NOMO-1 treated with DMSO at 0.1 percent for 48 hours (cell line): ENCODE measurements at regions not wholly inside any gene's neighbourhood (a gene's known extent, or its start where the extent isn't known, plus 50 kb on each side); places are given as distances from the start of the nearest gene placed in this dataset.
A peak's percentile ranks its signal among the peaks of the same experiment; 100 is the strongest.

Experiments
- DNase-seq: peaks from one replicate; lab custom pipeline; 2025; ENCODE audit not compliant: unreplicated experiment; lab: John Stamatoyannopoulos, UW

DNA sequence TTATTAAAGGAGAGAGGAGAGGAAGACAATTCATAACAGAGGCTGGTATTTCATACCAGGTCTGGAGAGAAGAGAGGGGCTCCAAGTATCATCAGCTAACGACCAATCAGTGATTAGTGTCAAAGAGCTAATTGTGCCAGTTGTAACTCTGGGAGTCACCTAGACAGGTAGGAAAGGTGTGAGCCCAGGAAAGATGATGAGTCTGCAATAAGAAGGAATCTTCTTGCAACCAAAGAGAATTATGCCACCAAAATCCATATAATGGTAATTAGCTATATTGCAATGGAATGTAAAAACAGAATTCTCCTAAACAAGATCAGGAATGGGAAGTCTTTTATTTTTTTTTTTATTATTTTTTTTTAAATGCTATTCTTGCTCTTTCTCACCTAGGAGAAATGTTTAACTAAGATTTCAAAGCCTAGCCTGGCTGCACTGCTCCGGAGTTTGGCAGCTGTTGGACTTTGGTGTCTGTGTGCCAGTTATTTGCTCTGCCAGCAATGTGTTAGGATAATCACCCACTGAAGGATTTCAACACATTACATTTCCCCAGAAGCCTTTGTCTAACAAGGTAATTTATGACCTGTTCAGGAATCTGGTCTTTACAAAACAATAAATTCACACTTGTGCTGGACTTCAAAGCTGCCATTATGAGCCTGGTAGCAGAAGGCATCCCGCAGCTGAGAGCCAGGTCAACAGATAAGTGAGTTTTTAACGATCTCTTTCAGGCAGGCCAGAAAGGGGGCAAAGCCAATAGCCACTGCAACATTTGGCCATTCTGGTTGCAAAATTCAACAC is 89.4 kb downstream of the FOXB1 start:
- DNase-seq, result no peak

DNA sequence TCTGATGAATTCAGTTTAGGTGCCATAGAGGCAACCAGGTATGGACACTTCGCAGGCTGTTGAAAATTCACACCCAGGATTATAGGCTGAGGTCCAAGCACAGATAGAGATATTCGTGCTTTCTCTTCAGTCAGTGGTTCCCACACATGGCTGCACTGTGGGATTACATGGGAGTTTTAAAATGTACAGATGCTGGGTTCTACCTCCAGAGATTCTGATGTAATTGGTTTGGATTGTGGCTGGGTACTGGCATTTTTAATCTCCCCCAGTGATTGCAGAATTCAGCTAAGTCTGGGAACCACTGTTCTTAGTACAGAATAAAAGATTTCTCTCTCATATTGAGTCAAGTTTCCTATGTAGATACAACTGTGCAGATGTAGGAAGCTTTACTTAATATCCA is 91.6 kb downstream of the FOXB1 start:
- no peak for DNase-seq

DNA sequence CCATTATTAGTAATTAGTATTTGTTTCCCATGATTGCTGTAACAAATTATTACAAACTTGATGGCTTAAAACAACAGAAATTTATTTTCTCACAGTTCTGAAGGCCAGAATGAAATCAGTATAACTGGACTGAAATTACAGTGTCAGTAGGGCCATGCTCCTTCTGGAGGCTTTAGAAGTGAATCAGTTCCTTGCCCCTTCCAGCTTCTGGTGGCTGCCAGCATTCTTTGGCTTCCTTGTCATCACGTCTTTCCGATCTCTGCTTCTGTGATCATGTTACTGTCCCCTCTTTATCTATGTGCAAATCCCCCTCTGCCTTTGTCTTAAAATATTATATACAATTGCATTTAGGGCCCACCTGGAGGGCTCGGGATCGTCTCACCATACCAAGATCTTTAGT is 92.0 kb downstream of the FOXB1 start:
- DNase-seq, result no peak

DNA sequence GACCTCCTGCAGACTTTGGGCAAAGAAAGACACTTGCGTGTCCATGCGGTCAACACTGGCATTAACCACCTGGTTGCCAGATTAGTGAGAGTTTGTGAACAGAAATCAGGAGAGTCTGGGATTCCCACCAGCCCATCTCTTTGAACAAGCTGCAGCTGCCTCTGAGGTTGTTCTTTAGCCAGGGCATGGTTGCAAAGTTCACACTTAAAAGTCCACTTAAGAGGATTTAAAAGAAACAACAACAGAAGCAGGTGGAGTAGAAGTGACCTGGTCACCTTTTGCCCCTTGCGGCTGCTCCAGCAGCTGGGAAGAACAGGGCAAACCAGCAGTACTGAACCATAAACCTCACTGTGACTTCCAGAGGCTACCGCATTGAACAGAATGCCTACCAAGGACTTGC is 97.3 kb downstream of the FOXB1 start:
- DNase-seq, result no peak

DNA sequence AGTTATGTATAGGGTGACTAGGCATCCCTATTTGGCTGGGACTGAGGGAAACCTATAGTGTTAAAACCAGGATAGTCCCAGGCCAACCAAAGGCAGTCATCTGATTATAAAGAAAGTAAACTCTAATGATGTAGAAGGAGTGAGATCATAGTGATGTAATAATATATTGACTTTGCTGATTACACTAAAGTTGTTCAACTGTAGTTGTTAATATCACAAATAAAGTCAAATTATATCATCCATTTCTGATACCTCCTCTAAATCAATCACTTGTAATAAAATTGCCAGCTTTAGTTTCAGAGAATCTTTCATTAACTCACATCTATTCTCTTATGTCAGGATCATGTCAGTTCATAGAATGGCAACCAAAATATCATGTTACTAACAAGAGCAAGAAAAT is 98.6 kb downstream of the FOXB1 start:
- DNase-seq, result no peak

DNA sequence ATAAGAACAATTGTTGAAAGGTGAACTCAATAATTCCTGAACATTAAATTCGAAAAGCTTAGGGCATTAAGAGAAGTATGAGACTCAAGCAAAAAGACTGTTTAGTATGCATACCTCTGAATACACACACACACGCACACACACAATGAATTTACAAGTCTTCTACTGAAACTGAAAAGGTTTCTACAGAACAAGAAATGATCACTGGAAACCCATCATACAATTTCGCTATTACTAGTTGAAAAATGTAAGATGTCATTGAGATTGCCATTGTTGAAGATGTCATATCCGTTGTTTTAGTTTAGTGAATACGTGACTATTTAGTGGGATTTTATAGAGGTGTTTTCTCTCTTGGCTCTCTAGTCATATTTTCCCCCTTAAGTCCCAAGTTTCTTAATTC is 106.8 kb downstream of the FOXB1 start:
- DNase-seq, result no peak

DNA sequence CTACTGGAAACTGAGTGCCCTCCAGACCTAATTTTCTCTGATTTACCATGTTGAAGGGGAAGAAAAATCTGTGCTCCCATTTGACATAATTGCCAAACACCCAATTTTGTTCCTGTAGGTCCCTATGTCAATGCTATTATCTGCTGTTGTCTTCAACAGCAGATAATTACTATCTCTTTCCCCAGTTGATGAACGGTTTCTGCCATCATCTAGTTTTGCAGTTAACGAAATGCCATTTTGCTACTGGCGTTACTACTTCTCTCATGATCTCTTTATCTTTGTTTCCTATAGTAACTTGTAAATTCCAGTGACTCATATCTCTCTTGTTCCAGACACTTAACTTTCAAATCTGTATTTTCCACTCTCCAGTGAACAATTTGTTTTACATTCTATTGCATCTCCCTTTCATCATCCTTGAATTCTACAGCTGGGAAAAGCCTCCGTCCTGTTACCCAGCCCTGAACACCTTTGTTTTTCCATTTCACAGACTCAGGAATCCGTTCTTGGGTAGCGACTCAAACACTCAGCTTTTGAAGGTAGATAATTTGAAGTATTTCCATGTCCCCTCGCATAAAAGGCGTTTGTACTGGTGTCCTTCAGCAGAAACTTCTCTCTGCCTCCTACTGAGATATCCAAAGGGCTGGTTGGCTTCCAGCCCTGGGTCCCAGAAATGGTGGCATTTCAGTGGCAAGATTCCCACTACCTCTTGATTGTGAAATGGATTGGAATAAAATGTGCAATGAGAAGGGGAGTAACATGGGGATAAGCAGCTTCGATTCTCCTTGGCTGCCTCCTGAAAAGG is 111.7 kb downstream of the FOXB1 start:
- DNase-seq, result peak; percentile 5

DNA sequence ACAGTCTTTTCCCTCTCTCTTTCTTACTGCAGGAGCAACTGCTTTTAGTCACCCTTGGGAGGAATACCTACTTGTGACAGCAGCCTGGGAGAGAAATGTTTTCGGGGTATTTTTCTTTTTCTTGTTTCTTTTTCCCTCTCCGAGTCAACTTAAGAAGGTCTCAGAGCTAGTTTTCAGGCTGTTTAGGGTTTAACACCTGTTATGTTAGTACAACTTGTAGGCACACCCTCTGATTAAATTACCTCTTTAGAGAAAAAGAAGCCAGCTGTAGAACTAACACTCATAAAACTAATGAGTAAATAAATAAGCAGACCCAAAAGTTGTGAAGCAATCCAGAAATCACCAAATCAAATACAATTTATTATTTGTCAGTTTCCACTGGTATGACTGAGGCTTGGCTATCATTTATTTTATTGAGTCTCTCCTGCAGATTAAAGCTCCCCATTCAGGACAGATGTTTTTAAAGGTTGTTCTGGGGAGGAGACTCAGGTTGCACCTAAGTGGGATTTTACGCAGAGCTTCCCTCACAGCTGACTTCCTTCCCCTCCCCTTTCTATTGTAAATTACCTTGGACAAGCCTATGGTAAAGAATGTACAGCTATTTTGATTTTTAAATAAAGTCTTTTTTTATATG is 112.5 kb downstream of the FOXB1 start:
- DNase-seq, result no peak

DNA sequence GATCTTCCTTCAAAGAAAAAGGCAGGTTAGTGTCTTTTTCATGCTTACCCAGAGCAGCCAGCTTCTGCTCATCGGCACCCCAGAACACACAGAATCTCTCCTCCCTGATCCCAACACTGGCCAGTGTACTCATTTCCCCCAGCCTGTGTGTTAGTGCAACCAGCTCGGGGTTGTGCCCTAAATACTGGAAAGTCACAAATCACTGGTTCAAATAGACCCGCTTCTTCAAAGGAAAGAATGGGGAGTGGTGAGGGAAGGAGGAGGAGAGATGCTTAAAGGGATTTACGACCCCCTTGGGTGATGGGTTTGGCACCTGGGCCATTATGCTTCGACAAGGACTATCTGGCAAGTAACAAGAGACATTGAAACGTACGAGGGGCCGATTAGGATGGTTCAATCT is 114.0 kb downstream of the FOXB1 start:
- no peak for DNase-seq

DNA sequence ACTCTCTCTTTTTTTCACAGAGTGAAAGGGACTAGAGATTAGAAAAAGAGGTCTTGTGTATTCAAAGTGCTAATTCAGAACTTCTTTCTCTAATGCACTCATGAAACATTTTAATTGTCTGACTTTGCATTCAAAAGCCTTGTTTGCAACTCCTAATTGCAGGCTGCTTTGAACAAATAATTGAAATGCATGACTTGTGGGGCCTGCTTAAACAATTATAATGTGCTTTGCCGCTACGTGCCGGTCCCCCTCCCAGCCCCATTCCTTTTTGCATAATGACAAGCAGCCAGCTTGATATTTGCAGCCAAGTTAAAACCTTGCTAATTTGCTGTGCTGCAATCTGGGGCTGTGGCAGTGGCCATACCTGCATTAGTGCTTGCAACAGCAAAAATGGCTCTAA is 114.5 kb downstream of the FOXB1 start:
- DNase-seq, result no peak

DNA sequence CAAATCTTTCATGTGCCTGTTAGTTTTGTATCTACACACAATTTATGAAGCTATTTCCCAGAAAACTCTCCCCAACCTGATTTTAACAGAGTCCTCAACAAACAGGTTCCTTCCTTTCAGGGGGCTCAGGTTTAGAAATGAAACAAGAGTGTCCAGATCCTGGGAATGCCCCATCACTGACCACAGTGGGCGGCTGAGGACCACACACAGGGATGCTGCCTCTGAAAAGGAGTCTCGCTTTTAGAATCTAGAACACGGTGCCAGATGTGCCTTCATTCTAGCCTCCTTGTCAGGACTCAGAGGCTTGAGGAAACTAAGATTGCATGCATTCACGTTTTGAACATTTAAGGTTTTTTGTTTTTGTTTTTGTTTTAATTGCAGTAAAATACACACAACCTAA is 115.0 kb downstream of the FOXB1 start:
- DNase-seq, result no peak

DNA sequence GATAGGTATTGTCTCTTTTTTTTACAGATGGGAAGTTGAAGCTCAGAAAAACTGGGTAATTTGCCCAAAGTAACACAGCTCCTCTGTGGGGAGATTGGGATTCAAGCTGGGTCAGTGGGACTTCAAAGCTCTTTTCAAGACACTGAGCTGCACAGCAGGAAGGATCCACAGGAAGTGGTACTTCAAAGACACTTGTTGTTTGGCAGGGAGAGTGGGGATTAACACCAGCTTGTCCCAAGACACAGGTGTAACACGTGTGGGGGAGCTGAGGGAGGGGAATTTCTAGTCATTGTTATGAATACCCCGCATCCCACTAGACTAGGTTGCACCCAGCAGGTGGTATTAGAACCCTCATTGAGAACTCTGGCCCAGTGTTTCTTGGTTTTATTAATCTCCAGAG is 116.0 kb downstream of the FOXB1 start:
- DNase-seq, result no peak

DNA sequence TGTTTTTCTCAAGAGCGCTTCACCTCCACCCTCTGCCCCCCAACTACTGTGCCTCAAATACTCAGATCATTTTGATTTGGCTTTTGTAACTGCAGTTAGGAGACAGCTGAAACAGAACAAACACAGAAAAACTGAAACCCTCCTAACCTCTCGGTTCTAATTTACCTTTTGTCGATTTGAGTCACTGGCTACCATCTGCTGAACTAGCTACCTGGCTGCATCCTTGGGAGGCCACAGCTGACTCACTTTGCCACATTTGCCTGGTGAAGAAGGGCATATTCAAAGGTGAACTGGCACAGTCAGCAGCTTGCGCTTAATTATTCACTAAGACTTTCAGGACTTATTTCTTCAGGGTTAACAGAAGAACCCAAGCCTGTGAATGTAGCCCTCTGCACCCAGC is 117.7 kb downstream of the FOXB1 start:
- DNase-seq, result no peak

DNA sequence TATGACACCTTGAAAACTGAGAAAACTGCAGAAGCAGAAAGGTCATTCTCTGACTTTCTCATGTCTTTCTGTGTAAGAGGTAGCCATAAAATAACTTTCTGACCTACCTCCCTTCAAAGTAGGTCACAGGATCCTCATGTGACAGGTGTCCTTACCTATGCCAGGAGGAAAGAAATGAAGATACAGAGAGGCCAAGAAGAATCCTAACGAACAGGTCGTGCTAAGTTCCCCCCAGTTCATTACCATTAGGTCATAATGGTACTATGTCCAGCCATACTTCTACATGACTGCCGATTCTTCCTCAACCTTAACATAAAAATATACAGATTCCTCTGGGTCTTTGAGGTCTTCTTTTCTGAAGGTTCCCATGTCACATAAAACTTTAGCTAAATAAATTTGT is 118.6 kb downstream of the FOXB1 start:
- DNase-seq, result no peak

DNA sequence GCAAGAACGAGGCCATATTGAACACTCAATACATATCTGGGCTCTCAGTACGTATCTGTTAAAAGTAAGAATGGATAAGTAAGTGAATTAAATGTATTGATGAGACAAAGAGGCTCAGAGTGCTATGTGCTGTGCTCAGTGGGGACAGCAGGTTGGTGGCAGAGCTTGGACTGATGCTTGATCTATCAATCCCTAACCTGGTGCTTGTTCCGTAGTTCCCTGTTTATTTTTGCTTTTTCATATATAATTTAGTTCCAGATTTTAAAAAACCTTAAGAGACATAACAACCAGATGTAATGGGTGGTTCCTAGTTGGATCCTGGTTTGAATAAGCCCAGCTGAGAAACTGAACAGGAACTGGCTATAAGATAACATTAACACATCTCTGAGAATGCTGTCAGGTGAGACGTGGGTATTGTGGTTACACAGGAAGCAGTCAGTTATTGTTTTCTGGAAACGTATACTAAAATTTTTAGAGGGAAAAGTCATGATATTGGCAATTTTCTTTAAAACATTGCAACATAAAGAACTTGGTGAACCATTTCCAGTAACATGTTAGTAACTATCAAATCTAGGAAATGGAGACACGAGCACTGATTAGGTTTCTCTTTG is 120.5 kb downstream of the FOXB1 start:
- DNase-seq, result no peak

DNA sequence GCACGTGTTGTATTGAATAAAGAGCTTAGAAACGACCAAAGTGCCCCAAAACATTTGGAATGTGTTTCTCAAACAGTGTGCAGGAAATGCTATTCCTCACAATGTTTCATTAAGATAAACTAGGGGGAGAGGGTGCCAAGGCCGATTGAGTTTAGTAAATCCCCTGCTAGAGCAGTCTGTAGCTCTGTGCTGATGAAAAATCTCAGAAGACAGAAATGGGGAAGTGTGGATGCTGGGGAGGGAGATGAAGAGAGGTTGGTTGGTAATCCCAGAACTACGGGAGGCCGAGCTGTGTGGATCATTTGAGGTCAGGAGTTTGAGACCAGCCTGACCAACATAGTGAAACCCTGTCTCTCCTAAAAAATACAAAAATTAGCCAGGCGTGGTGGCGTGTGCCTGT is 121.2 kb downstream of the FOXB1 start:
- no peak for DNase-seq

DNA sequence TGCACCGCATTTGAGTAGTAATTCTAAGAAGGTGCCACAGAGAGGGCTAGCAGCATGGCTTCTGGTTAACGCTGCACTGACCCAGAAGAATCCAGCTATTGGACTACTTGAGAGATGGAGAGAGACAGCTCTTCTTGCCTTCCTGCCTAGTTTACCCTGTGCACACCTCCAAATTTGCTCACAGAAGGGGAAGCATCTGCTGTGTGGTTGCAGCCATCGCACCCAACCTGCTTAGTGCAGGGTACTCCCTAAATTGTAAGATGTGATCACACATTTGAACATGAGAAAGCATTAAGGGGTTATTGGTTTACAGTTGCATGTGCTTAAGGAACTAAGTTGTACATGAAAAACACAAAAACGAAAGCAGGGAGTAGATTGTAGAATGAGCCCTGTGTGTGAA is 122.1 kb downstream of the FOXB1 start:
- DNase-seq, result no peak

DNA sequence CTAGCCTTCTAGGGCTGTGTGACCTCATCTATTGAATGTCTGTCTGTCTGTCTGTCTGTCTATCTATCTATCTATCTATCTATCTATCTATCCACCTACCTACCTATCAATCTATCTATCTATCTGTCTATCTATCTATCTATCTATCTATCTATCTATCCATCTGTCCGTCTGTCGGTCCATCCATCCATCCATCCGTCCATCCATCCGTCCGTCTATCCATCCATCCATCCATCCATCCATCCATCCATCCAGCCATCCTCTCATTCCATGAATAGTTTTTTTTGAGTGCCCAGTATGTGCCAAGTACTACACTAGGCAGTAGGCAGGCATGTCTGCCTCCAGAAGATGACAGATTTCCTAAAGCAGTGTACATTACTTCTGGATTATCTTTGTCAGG is 122.5 kb downstream of the FOXB1 start:
- no peak for DNase-seq

DNA sequence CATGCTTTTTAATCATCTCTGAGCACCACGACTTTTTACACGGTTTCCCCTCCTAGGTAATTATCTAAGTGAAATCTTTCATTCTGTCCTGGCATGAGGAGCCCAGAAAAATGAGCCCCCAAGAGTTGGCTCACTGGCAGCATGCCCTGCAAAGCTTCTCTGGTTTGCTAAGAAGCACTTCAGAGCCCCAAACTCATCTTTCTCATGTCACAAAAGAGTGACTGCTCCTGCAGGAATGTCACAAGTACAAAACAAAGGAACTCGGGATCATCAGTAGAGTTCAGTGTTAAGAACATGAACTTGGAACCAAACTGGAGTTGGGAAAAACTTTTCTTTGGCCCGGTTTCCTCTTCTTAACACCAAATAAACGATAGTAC is 123.9 kb downstream of the FOXB1 start:
- no peak for DNase-seq

DNA sequence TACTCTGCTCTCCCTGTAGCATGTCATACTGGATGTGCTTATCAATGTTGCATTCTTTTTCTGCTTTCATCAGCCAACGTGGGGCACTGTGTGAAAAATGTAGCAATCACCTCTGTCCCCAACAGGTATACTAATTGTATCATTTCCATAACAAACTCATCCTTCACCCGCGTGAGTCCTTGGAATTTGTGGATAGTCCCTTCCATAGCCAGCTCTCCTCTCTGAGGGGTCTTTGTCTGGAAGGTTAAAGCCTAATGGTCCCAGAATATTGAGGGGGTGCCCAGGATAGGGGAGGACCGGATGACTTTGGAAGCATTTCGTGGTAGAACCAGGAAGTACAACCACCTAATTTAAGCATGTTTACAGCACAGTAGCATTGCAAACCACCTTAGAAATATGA is 124.6 kb downstream of the FOXB1 start:
- no peak for DNase-seq

DNA sequence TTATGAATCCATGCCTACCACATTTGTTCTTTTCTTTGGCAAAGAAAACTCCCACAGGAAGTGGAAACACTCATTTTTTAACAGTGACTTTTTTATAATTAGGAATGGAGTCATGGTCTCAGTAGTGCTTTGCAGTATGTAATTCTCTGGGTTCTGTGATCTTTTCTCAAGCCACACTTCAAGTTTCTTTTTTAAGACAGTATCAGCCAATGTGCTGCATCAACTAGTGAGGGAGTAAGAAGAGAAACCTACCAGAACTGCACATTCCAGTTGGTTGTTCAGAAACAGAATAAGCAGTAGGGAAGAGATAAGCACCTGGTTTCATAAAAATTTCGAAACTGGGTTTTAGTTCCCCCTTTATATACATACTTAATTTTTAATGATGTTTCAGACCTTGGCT is 126.3 kb downstream of the FOXB1 start:
- no peak for DNase-seq

DNA sequence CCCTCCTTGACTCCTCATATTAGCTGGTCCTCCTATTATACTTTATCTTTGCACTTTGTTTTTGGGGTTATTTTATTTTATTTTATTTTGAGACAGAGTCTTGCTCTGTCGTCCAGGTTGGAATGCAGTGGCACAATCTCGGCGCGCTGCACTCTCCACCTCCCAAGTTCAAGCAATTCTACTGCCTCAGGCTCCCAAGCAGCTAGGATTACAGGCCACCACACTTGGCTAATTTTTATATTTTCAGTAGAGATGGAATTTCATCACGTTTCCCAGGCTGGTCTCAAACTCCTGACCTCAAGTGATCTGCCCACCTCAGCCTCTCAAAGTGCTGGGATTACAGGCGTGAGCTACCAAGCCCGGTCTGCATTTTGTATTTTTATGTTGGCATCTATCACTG is 126.7 kb downstream of the FOXB1 start:
- no peak for DNase-seq
